Testis (tissue), 2 donors: ENCODE measurements at regions not wholly inside any gene's neighbourhood (a gene's known extent, or its start where the extent isn't known, plus 50 kb on each side); places are given as distances from the start of the nearest gene placed in this dataset.
"Not testable (repeated sequence)": the region's sequence is repeated elsewhere in the genome, so short reads cannot be mapped to it uniquely, and the experiment has no call there.

Source experiments
- CTCF ChIP-seq, 3 experiments: fragments of 450-650 bp in 2 of 3; fragments of 200-600 bp in 1 of 3; sonication (generic) in 1 of 3; IDR thresholded peaks; one replicate each; pipeline ENCODE4 v1.5.1; 2016 to 2019; ENCODE audit warnings: antibody characterized with exemption in 3 of 3, mild to moderate bottlenecking in 2 of 3, moderate library complexity in 1 of 3
- POLR2A ChIP-seq: fragments of 450-650 bp; IDR thresholded peaks from one replicate; pipeline ENCODE4 v1.6.1; 2017; ENCODE audit warnings: antibody characterized with exemption, mild to moderate bottlenecking, moderate library complexity

- TF ChIP-seq CTCF (IDR thresholded peaks at IDR 0.05); POLR2A: not testable (repeated sequence)
These were observed 63.8 kb downstream of the NSUN5 start for GRCh38 chr7:73244782-73245311.
